ENCODE measurements at regions not wholly inside any gene's neighbourhood (a gene's known extent, or its start where the extent isn't known, plus 50 kb on each side); places are given as distances from the start of the nearest gene placed in this dataset.

DNA sequence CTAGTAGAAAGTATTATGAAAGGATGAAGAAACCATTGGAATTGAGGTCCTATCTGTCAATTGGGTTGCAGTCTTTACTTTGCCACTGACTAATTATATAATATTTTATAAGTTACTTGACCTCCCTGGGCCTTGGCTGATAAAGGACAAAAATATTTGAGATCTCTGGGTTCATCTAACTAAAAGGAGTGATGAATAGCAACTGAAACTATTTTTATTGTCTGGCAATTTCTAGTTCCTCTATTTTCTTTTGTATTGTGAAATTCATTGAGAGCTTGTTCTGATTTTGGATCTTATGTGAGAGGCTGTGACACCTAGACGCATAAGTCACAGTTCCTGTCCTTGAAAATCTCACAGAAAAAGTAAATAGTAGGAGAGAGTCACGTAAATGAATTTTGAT lies 415.7 kb upstream of the ATP2B1 start:
- no peak overlapping the region for H3K4me3 ChIP-seq
- intact Hi-C loops (cut with DNase I) = no loop called here
- TF ChIP-seq POLR2AphosphoS5 (IDR thresholded peaks at IDR 0.05; ENCODE audit: insufficient read depth in 1 of 2, low read depth in 1 of 2) = no peak
- TF ChIP-seq, protein P1, sequence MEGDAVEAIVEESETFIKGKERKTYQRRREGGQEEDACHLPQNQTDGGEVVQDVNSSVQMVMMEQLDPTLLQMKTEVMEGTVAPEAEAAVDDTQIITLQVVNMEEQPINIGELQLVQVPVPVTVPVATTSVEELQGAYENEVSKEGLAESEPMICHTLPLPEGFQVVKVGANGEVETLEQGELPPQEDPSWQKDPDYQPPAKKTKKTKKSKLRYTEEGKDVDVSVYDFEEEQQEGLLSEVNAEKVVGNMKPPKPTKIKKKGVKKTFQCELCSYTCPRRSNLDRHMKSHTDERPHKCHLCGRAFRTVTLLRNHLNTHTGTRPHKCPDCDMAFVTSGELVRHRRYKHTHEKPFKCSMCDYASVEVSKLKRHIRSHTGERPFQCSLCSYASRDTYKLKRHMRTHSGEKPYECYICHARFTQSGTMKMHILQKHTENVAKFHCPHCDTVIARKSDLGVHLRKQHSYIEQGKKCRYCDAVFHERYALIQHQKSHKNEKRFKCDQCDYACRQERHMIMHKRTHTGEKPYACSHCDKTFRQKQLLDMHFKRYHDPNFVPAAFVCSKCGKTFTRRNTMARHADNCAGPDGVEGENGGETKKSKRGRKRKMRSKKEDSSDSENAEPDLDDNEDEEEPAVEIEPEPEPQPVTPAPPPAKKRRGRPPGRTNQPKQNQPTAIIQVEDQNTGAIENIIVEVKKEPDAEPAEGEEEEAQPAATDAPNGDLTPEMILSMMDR (IDR thresholded peaks at IDR 0.05) = no peak
- TF ChIP-seq POLR2A (IDR thresholded peaks at IDR 0.05) = no peak
- DNase-seq (ENCODE audit: extremely low spot score in 2 of 2) = no peak
- H3K9me3 ChIP-seq = no peaks in the 10 kb centered on the region
- no peak overlapping the region for H3K27ac ChIP-seq
- no peaks in the 10 kb centered on the region for H3K4me1 ChIP-seq
- no peaks in the 10 kb centered on the region for H3K27me3 ChIP-seq
- H3K36me3 ChIP-seq = no peaks in the 10 kb centered on the region

DNA sequence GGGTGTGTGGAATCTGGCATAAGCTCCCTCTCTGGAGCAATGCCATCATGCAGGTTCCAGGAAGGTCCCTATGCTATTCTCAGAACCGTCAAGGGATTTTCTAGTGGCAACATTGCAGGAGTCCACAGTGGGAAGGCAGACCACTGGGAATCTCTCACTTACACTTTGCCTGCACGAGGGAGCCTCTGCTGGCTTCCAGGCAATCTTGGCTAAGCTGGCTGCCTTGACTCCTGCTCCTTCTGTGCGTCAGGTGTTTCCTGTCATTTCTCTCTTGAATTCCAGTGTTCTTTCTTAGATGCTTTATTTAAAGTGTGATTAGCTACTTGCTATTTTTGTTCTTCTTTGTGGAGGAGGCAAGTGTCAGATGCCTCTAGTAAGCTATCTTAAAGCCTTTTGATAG lies 414.0 kb upstream of the ATP2B1 start:
- Histone ChIP-seq H3K4me3 (no peak overlapping the region), H3K27me3 (no peaks in the 10 kb centered on the region), H3K27ac (no peak overlapping the region), H3K4me1 (no peaks in the 10 kb centered on the region), H3K36me3 (no peaks in the 10 kb centered on the region), H3K9me3 (no peaks in the 10 kb centered on the region)
- TF ChIP-seq, protein P1 (IDR thresholded peaks at IDR 0.05) = no peak
- DNase-seq (ENCODE audit: extremely low spot score in 2 of 2) = no peak
- intact Hi-C loops (cut with DNase I) = no loop called here

DNA sequence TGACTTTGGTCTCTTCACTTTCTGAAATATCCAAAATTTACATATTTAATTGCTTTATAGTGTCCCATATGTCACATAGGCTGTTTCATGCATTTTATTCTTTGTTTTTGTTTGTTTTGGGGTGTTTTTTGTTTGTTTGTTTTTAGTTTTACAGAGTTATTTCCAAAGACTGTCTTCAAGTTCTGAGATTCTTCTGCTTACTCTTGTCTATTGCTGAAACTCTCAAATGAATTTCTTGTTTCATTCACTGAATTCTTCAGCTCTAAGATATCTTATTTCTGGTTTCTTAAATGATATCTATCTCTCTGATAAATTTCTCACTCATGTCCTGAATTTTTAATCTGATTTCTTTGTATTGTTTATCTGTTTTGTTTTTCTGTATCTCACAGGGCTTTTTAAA lies 412.0 kb upstream of the ATP2B1 start:
- H3K27ac ChIP-seq = no peak overlapping the region
- intact Hi-C loops (cut with DNase I) = no loop called here

DNA sequence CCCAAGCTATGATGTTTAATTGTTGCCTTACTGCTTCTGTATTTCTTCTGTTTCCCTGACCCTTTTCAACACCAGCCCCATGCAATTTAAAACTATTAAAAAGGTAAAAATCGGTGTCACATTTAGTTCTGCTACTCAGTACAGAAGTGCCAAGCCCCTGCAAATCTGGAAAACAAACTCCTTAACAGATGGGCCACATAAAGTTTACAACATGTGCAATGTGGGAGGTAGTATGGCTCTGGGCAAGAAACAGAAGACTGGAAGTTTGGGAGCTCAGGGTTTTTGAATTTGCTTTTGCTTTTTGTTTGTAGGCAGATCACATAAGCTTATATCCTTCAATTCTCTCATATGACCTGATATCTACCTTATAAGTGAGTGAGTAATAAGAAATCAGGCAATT lies 404.0 kb upstream of the ATP2B1 start:
- Histone ChIP-seq H3K36me3 (no peaks in the 10 kb centered on the region), H3K4me1 (no peaks in the 10 kb centered on the region), H3K4me3 (no peak overlapping the region), H3K27ac (no peak overlapping the region), H3K27me3 (no peaks in the 10 kb centered on the region), H3K9me3 (no peaks in the 10 kb centered on the region)
- TF ChIP-seq POLR2A (IDR thresholded peaks at IDR 0.05) = no peak
- TF ChIP-seq, protein P1 (IDR thresholded peaks at IDR 0.05) = no peak
- no peak for TF ChIP-seq POLR2AphosphoS5 (IDR thresholded peaks at IDR 0.05; ENCODE audit: insufficient read depth in 1 of 2, low read depth in 1 of 2)
- DNase-seq (ENCODE audit: extremely low spot score in 2 of 2) = no peak
- intact Hi-C loops (cut with DNase I) = no loop called here

More for the DNA sequence above, 412.0 kb upstream of the ATP2B1 start:
- no peak overlapping the region for H3K4me3 ChIP-seq
- no peaks in the 10 kb centered on the region for H3K27me3 ChIP-seq
- H3K4me1 ChIP-seq = no peaks in the 10 kb centered on the region
- TF ChIP-seq POLR2AphosphoS5 (IDR thresholded peaks at IDR 0.05; ENCODE audit: insufficient read depth in 1 of 2, low read depth in 1 of 2) (no peak), POLR2A (IDR thresholded peaks at IDR 0.05) (no peak)
- TF ChIP-seq, protein P1 (IDR thresholded peaks at IDR 0.05) = no peak
- DNase-seq (ENCODE audit: extremely low spot score in 2 of 2) = no peak
- H3K9me3 ChIP-seq = no peaks in the 10 kb centered on the region
- H3K36me3 ChIP-seq = no peaks in the 10 kb centered on the region

DNA sequence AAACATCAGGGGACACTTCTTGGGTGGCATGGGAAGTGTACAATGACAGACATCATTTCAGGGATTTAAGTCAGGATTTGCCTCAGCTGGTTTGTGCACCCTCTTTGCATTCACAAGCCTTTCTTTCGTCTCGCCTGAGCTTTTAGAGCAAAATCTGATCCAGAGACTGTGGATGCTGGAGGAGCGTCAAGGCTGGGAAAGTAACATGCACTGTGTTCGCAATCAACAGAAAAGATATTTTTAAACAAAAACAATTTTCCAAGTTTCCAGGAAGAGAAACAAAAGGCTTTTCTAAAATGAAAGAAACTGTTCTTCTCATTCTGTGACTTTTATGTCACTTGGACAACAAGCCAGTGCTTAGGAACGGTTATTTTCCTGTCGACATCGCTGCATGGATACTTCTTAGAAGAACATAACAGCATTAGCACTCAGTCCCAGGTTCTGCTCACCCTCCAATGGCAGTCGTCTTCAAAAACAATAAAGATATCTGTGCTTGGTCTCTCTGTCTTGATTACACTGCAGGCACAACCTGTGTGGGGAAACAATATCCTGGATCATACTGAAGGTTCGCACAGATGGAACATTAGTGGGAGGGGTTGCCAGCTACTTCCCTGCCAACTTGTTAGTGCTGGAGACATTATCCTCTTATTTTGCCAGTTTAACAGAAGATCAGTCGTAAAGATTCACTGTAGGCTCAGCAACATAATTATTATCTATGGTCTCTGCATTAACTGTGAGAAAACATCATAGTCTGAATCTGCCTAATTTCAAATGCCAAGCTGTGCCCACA lies 403.3 kb upstream of the ATP2B1 start:
- H3K27ac ChIP-seq = no peak overlapping the region
- no peak for TF ChIP-seq POLR2A (IDR thresholded peaks at IDR 0.05)
- no peak for TF ChIP-seq POLR2AphosphoS5 (IDR thresholded peaks at IDR 0.05; ENCODE audit: insufficient read depth in 1 of 2, low read depth in 1 of 2)
- TF ChIP-seq, protein P1 (IDR thresholded peaks at IDR 0.05) = no peak
- H3K9me3 ChIP-seq = no peaks in the 10 kb centered on the region
- DNase-seq (ENCODE audit: extremely low spot score in 2 of 2) = no peak
- no peaks in the 10 kb centered on the region for H3K27me3 ChIP-seq
- peak overlapping the region; percentile 0 to 1 for H3K4me3 ChIP-seq
- no peaks in the 10 kb centered on the region for H3K4me1 ChIP-seq
- intact Hi-C loops (cut with DNase I) = no loop called here
- no peaks in the 10 kb centered on the region for H3K36me3 ChIP-seq

Data from vagina (tissue), 2 donors.